GM12875 (cell line): ENCODE measurements at regions not wholly inside any gene's neighbourhood (a gene's known extent, or its start where the extent isn't known, plus 50 kb on each side); places are given as distances from the start of the nearest gene placed in this dataset.
"Not testable (repeated sequence)": the region's sequence is repeated elsewhere in the genome, so short reads cannot be mapped to it uniquely, and the experiment has no call there.

Experiments used
- H3K4me3 ChIP-seq: one replicate; pipeline ENCODE4 v1.5.1; 2011; ENCODE audit warnings: low read depth, low read length, control low read depth
- CTCF ChIP-seq: IDR thresholded peaks from 2 replicates; pipeline ENCODE4 v1.5.1; 2011; ENCODE audit warnings: low read depth, mild to moderate bottlenecking, control low read depth, inconsistent platforms, low read length, moderate library complexity, borderline replicate concordance; ENCODE audit not compliant: insufficient read depth

GRCh38 chr6:137399881-137400443 lies 94.2 kb downstream of the OLIG3 start:
- TF ChIP-seq CTCF: no peak
- no peak overlapping the region for H3K4me3 ChIP-seq

GRCh38 chr6:137395316-137395715 lies 98.9 kb downstream of the OLIG3 start:
- TF ChIP-seq CTCF: no peak
- no peak overlapping the region for H3K4me3 ChIP-seq

GRCh38 chr6:137391061-137391814 lies 103.0 kb downstream of the OLIG3 start:
- H3K4me3 ChIP-seq: no peak overlapping the region
- no peak for TF ChIP-seq CTCF

- no peak overlapping the region for H3K4me3 ChIP-seq
- TF ChIP-seq CTCF: no peak
Observed at GRCh38 chr6:137390334-137390733, 103.9 kb downstream of the OLIG3 start.

GRCh38 chr6:137389150-137389704 lies 105.0 kb downstream of the OLIG3 start:
- TF ChIP-seq CTCF: no peak
- H3K4me3 ChIP-seq: no peak overlapping the region

- H3K4me3 ChIP-seq: no peak overlapping the region
- no peak for TF ChIP-seq CTCF
Observed at GRCh38 chr6:137387096-137387764, 107.0 kb downstream of the OLIG3 start.

GRCh38 chr6:137383287-137383686 lies 110.9 kb downstream of the OLIG3 start:
- H3K4me3 ChIP-seq: not testable (repeated sequence)
